Endothelial cell of umbilical vein (primary cell): ENCODE measurements at regions not wholly inside any gene's neighbourhood (a gene's known extent, or its start where the extent isn't known, plus 50 kb on each side); places are given as distances from the start of the nearest gene placed in this dataset.
"Not testable (repeated sequence)": the region's sequence is repeated elsewhere in the genome, so short reads cannot be mapped to it uniquely, and the experiment has no call there.

ENCODE experiments used
- BruUV-seq: library from RNA; stranded (reverse); fragments of 400-500 nt; replicated peaks from 2 replicates; lab custom pipeline; 2021; lab: Mats Ljungman, UMichigan
- CTCF ChIA-PET: fragments of 300-600, 350-600 bp; sonication (Branson Sonifier 250); formaldehyde crosslinking; loops from one replicate; lab custom pipeline; 2021; ENCODE audit warnings: antibody characterized with exemption, inconsistent platforms; lab: Charles Lee
- POLR2A ChIA-PET: fragments of 300-600, 350-600 bp; sonication (Branson Sonifier 250); formaldehyde crosslinking; loops from one replicate; lab custom pipeline; 2021; ENCODE audit warnings: antibody characterized with exemption, inconsistent platforms; lab: Charles Lee
- DNase-seq: peaks from one replicate; pipeline ENCODE4 v3.0.0-alpha.2; 2011; ENCODE audit warnings: low read depth, low spot score
- FAIRE-seq: peaks from 2 replicates; lab custom pipeline; 2011; peaks lifted over from hg19 to GRCh38; lab: Jason Lieb, UNC
- H2AFZ ChIP-seq: 2 replicates; pipeline ENCODE4 v1.6.0; 2012; ENCODE audit warnings: low read depth, low read length, control low read depth, inconsistent platforms
- H3K27ac ChIP-seq: 2 replicates; pipeline ENCODE4 v1.5.1; 2011; ENCODE audit warnings: low read depth, mild to moderate bottlenecking, control low read depth, low read length, moderate library complexity; ENCODE audit not compliant: insufficient read depth
- H3K27me3 ChIP-seq, 2 experiments: 2 replicates each; pipeline versions ENCODE4 v1.6.0 to v1.6.1; 2011; ENCODE audit warnings: low read length in 2 of 2, mixed read lengths in 1 of 2; ENCODE audit not compliant: control insufficient read depth in 2 of 2, insufficient read depth in 2 of 2
- H3K36me3 ChIP-seq, 2 experiments: 2 replicates in 1 of 2; 3 replicates in 1 of 2; pipeline ENCODE4 v1.5.1; 2011; ENCODE audit warnings: low read length in 2 of 2, mild to moderate bottlenecking in 1 of 2, moderate library complexity in 1 of 2; ENCODE audit not compliant: control insufficient read depth in 2 of 2, insufficient read depth in 2 of 2; ENCODE audit errors: extremely low read depth in 1 of 2
- H3K4me1 ChIP-seq: 3 replicates; pipeline ENCODE4 v1.5.1; 2011; ENCODE audit warnings: mild to moderate bottlenecking, low read length; ENCODE audit not compliant: control insufficient read depth, insufficient read depth; ENCODE audit errors: extremely low read depth
- H3K4me2 ChIP-seq: 2 replicates; pipeline ENCODE4 v1.6.1; 2011; ENCODE audit warnings: low read length, control low read depth, mixed read lengths; ENCODE audit not compliant: insufficient read depth
- H3K4me3 ChIP-seq, 3 experiments: fragments of 200-600 bp in 1 of 3; sonication (generic), shearing (Covaris generic) in 1 of 3; replicated peaks in 1 of 3; 2 replicates each; pipeline ENCODE4 v1.5.1; 2011 to 2016; ENCODE audit warnings: control low read depth in 3 of 3, low read length in 3 of 3, mild to moderate bottlenecking in 2 of 3, inconsistent platforms in 1 of 3, low read depth in 1 of 3, moderate library complexity in 1 of 3; ENCODE audit not compliant: insufficient read depth in 1 of 3
- H3K79me2 ChIP-seq: 2 replicates; pipeline ENCODE4 v1.6.0; 2012; ENCODE audit warnings: low read length, inconsistent platforms; ENCODE audit not compliant: control insufficient read depth, insufficient read depth
- H3K9ac ChIP-seq: replicated peaks from 2 replicates; pipeline ENCODE3; 2011; ENCODE audit warnings: low read length, control low read depth; ENCODE audit not compliant: insufficient read depth; ENCODE audit errors: extremely low read depth
- H3K9me1 ChIP-seq: replicated peaks from 3 replicates; pipeline ENCODE4 v1.6.0; 2011; ENCODE audit warnings: mild to moderate bottlenecking, low read length; ENCODE audit not compliant: control insufficient read depth, insufficient read depth; ENCODE audit errors: extremely low read depth
- H3K9me3 ChIP-seq: replicated peaks from 2 replicates; pipeline ENCODE4 v1.5.1; 2012; ENCODE audit warnings: low read length, inconsistent platforms; ENCODE audit not compliant: control insufficient read depth, insufficient read depth
- H4K20me1 ChIP-seq: replicated peaks from 2 replicates; pipeline ENCODE3; 2011; ENCODE audit warnings: mild to moderate bottlenecking, low read length; ENCODE audit not compliant: control insufficient read depth, insufficient read depth; ENCODE audit errors: extremely low read depth
- EZH2 ChIP-seq: IDR thresholded peaks from 2 replicates; pipeline ENCODE4 v1.6.1; 2012; ENCODE audit warnings: borderline replicate concordance, low read depth, mild to moderate bottlenecking, moderate library complexity, low read length, inconsistent platforms; ENCODE audit not compliant: severe bottlenecking
- GATA2 ChIP-seq: IDR thresholded peaks from 2 replicates; pipeline ENCODE4 v1.7.0; 2011; ENCODE audit warnings: low read depth, mild to moderate bottlenecking, moderate library complexity, mixed read lengths, low read length; ENCODE audit not compliant: insufficient read length, insufficient read depth
- JUN ChIP-seq: IDR thresholded peaks from 2 replicates; pipeline ENCODE4 v1.6.1; 2011; ENCODE audit warnings: borderline replicate concordance, low read depth; ENCODE audit not compliant: insufficient read length, insufficient read depth
- MYC ChIP-seq: IDR thresholded peaks from one replicate; pipeline ENCODE4 v1.6.1; 2011; ENCODE audit warnings: mild to moderate bottlenecking, low read depth, low read length
- POLR2AphosphoS5 ChIP-seq: IDR thresholded peaks from 2 replicates; pipeline ENCODE4 v1.6.1; 2012; ENCODE audit warnings: low read depth, mild to moderate bottlenecking, control low read depth, low read length, moderate library complexity; ENCODE audit not compliant: insufficient read depth
- dilution Hi-C: fragments of 300-500 bp; cut with MboI; formaldehyde crosslinking; loops from one replicate; pipeline ENCODE4 v1.15.0; 2019; ENCODE audit warnings: low sequenced_read_pairs; ENCODE audit not compliant: extremely low pct_ligation_motif_present
- intact Hi-C: fragments of 100-400 bp; cut with micrococcal nuclease; formaldehyde crosslinking; loops from one replicate; pipeline ENCODE4 v1.10.0; 2022

DNA sequence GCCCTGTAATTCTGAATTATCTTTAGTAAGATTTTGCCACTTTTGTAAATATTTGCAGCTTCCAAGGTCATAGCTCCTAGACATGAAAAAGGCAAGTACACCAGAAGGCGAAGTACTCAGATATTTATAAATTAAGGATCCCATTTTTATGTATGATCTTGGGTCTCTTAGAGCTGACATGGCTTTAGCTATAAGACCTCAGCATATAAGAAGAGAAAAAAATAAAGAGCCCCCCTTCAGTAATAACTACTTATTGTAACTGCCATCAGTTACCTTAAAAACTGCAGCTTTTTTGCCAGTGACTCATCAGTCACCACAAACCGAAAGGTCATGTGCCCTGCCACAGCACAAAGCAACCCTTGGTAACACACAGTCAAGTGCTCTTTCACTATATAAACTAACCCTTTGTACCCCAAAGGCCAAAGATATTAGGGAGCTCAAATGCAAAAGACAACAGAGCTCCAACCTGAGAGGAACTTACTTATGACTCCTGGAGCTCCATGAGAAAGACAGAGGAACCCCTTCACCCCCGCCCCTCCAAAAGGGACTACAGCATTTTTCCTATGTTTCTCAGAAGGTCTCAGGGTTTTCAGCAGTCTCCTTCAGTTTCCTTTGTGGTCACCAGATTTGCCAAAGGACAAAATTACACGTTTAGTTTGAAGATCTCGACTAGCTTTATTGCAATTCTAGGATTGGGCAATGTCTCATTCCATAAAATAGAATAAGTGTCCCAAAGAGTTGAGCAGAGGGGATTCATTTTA, 219.8 kb upstream of the DUSP10 start:
- intact Hi-C loops (no loop called here), dilution Hi-C loops (no loop called here)
- Histone ChIP-seq H3K36me3 (no peaks in the 10 kb centered on the region), H4K20me1 (no peaks in the 10 kb centered on the region), H3K27me3 (no peaks in the 10 kb centered on the region), H3K27ac (no peak overlapping the region), H3K4me3 (no peak overlapping the region), H3K4me1 (no peaks in the 10 kb centered on the region), H3K4me2 (no peak overlapping the region), H3K9me1 (no peaks in the 10 kb centered on the region), H3K9ac (no peak overlapping the region), H3K79me2 (no peaks in the 10 kb centered on the region), H3K9me3 (no peaks in the 10 kb centered on the region), H2AFZ (no peak overlapping the region)
- FAIRE-seq (no peak), DNase-seq (no peak)
- TF ChIP-seq EZH2: no peak
- TF ChIP-seq MYC: no peak
- TF ChIP-seq JUN: no peak
- TF ChIP-seq GATA2: no peak
- no peak for TF ChIP-seq POLR2AphosphoS5
- POLR2A ChIA-PET: no interaction called here
- CTCF ChIA-PET: no interaction called here
- no TSS peak for BruUV-seq

GRCh38 chr1:221958161-221958562, 216.3 kb upstream of the DUSP10 start:
- H3K27me3 ChIP-seq, intact Hi-C loops, H3K4me1 ChIP-seq, H3K9me3 ChIP-seq, H3K4me2 ChIP-seq, H3K36me3 ChIP-seq, CTCF ChIA-PET, H3K79me2 ChIP-seq, dilution Hi-C loops, H3K9me1 ChIP-seq, H2AFZ ChIP-seq, H3K9ac ChIP-seq, H3K27ac ChIP-seq, H3K4me3 ChIP-seq, H4K20me1 ChIP-seq, DNase-seq, FAIRE-seq, BruUV-seq, POLR2A ChIA-PET: not testable (repeated sequence)

- CTCF ChIA-PET, H3K36me3 ChIP-seq, DNase-seq, H3K27me3 ChIP-seq, H3K9ac ChIP-seq, H4K20me1 ChIP-seq, H3K4me2 ChIP-seq, BruUV-seq, POLR2A ChIA-PET, H3K79me2 ChIP-seq, H3K4me1 ChIP-seq, H3K9me3 ChIP-seq, dilution Hi-C loops, H3K9me1 ChIP-seq, FAIRE-seq, intact Hi-C loops, H3K27ac ChIP-seq, H3K4me3 ChIP-seq, H2AFZ ChIP-seq: not testable (repeated sequence)
Measured at GRCh38 chr1:221957350-221957749, 215.5 kb upstream of the DUSP10 start.
